GM23338 (cell line): ENCODE measurements at regions not wholly inside any gene's neighbourhood (a gene's known extent, or its start where the extent isn't known, plus 50 kb on each side); places are given as distances from the start of the nearest gene placed in this dataset.

Source experiments
- ATAC-seq: fragments of 200-7000 bp; cut with Tn5 transposase; 3 replicates; pipeline ENCODE4 v1.9.1; 2020
- DNase-seq: peaks from one replicate; pipeline ENCODE4 v3.0.0-alpha.2; 2015; ENCODE audit warnings: low spot score
- H2AFZ ChIP-seq: fragments of 200-600 bp; sonication (generic); 2 replicates; pipeline ENCODE4 v1.8.0; 2016; ENCODE audit warnings: antibody characterized with exemption, mild to moderate bottlenecking, moderate library complexity
- H3F3A ChIP-seq: fragments of 200-600 bp; sonication (generic); replicated peaks from 2 replicates; pipeline ENCODE4 v1.8.0; 2017; ENCODE audit warnings: antibody characterized with exemption, mixed run types, low read depth
- H3K27ac ChIP-seq: fragments of 200-600 bp; sonication (generic); 2 replicates; pipeline ENCODE4 v1.6.1; 2016; ENCODE audit warnings: low read depth
- H3K27me3 ChIP-seq: fragments of 200-600 bp; sonication (generic); 2 replicates; pipeline ENCODE4 v1.8.0; 2016; ENCODE audit warnings: mild to moderate bottlenecking, mixed run types, moderate library complexity; ENCODE audit not compliant: insufficient read depth
- H3K36me3 ChIP-seq: fragments of 200-600 bp; sonication (generic); 2 replicates; pipeline ENCODE4 v1.8.0; 2016; ENCODE audit warnings: mild to moderate bottlenecking; ENCODE audit not compliant: insufficient read depth
- H3K4me1 ChIP-seq: fragments of 200-600 bp; sonication (generic); 2 replicates; pipeline ENCODE4 v1.8.0; 2016; ENCODE audit warnings: mild to moderate bottlenecking, moderate library complexity; ENCODE audit not compliant: insufficient read depth
- H3K4me2 ChIP-seq: fragments of 200-600 bp; sonication (generic); 2 replicates; pipeline ENCODE4 v1.7.1; 2017; ENCODE audit warnings: mixed run types
- H3K4me3 ChIP-seq: fragments of 200-600 bp; sonication (generic); 2 replicates; pipeline ENCODE4 v1.6.1; 2016; ENCODE audit warnings: mixed run types
- H3K79me2 ChIP-seq: fragments of 200-600 bp; sonication (generic); replicated peaks from 2 replicates; pipeline ENCODE4 v1.8.0; 2017; ENCODE audit warnings: mild to moderate bottlenecking; ENCODE audit not compliant: insufficient read depth
- H3K9me2 ChIP-seq: fragments of 200-600 bp; sonication (generic); 2 replicates; pipeline ENCODE4 v1.8.0; 2017; ENCODE audit not compliant: insufficient read depth
- H4K20me1 ChIP-seq: fragments of 200-600 bp; sonication (generic); replicated peaks from 2 replicates; pipeline ENCODE4 v1.8.0; 2017; ENCODE audit warnings: mild to moderate bottlenecking; ENCODE audit not compliant: insufficient read depth
- H3K27ac Mint-ChIP-seq: 2 replicates; pipeline ENCODE4 v1.8.0; 2020; ENCODE audit warnings: inconsistent platforms, mild to moderate bottlenecking, moderate library complexity, mixed read lengths
- H3K27me3 Mint-ChIP-seq: 3 replicates; pipeline ENCODE4 v1.8.0; 2022; ENCODE audit warnings: low read depth, mild to moderate bottlenecking, moderate library complexity, mixed read lengths, inconsistent platforms; ENCODE audit not compliant: insufficient read depth, poor library complexity
- H3K36me3 Mint-ChIP-seq: 3 replicates; pipeline ENCODE4 v1.8.0; 2021; ENCODE audit warnings: low read depth, mild to moderate bottlenecking, inconsistent platforms, moderate library complexity, mixed read lengths
- H3K4me1 Mint-ChIP-seq: 3 replicates; pipeline ENCODE4 v1.8.0; 2020; ENCODE audit warnings: mild to moderate bottlenecking, inconsistent platforms, mixed read lengths
- H3K4me3 Mint-ChIP-seq: 3 replicates; pipeline ENCODE4 v1.8.0; 2021; ENCODE audit warnings: moderate library complexity, mild to moderate bottlenecking, inconsistent platforms, mixed read lengths
- H3K9me3 Mint-ChIP-seq: 3 replicates; pipeline ENCODE4 v1.8.0; 2020; ENCODE audit warnings: moderate library complexity, mild to moderate bottlenecking, inconsistent platforms, mixed read lengths
- CREB1 ChIP-seq: fragments of 250-450 bp; sonication (Bioruptor Pico); IDR thresholded peaks from 2 replicates; pipeline ENCODE4 v1.5.0; 2020; ENCODE audit warnings: low read depth, mild to moderate bottlenecking, moderate library complexity
- EZH2phosphoT487 ChIP-seq: fragments of 200-600 bp; sonication (generic); IDR thresholded peaks from one replicate; pipeline ENCODE4 v1.8.1; 2018; ENCODE audit warnings: antibody characterized with exemption; ENCODE audit not compliant: unreplicated experiment
- JUNB ChIP-seq: IDR thresholded peaks from one replicate; pipeline ENCODE4 v1.6.1; 2016; ENCODE audit warnings: antibody characterized with exemption; ENCODE audit not compliant: unreplicated experiment
- NANOG ChIP-seq: IDR thresholded peaks from 2 replicates; pipeline ENCODE4 v1.6.1; 2016; ENCODE audit warnings: antibody characterized with exemption, borderline replicate concordance
- POLR2AphosphoS5 ChIP-seq: IDR thresholded peaks from 2 replicates; pipeline ENCODE4 v1.6.1; 2016; ENCODE audit warnings: antibody characterized with exemption, low read depth
- STAT1 ChIP-seq: IDR thresholded peaks from one replicate; pipeline ENCODE4 v1.6.1; 2016; ENCODE audit warnings: antibody characterized with exemption; ENCODE audit not compliant: unreplicated experiment
- ZNF114 ChIP-seq: fragments of 250-450 bp; sonication (Bioruptor Pico); IDR thresholded peaks from 2 replicates; pipeline ENCODE4 v1.5.0; 2020; ENCODE audit warnings: mild to moderate bottlenecking, moderate library complexity
- ZNF331 ChIP-seq: fragments of 250-450 bp; sonication (Bioruptor Pico); IDR thresholded peaks from 2 replicates; pipeline ENCODE4 v1.5.0; 2020; ENCODE audit warnings: low read depth, mild to moderate bottlenecking, moderate library complexity
- TF ChIP-seq, protein P1 (sequence below), 2 experiments: fragments of 200-600 bp in 1 of 2; sonication (generic) in 1 of 2; conservative IDR thresholded peaks; 2 replicates each; pipeline versions ENCODE4 v1.5.1 to v1.6.1; 2016 to 2017; ENCODE audit warnings: antibody characterized with exemption in 2 of 2, low read depth in 2 of 2, mild to moderate bottlenecking in 2 of 2, moderate library complexity in 1 of 2
- TF ChIP-seq, protein P2 (sequence below): IDR thresholded peaks from 2 replicates; pipeline ENCODE4 v1.6.1; 2016; ENCODE audit warnings: antibody characterized with exemption
- TF ChIP-seq, protein P3 (sequence below): IDR thresholded peaks from one replicate; pipeline ENCODE4 v1.6.1; 2018; ENCODE audit warnings: antibody characterized with exemption; ENCODE audit not compliant: unreplicated experiment
- TF ChIP-seq, protein P4 (sequence below): fragments of 250-450 bp; sonication (Bioruptor Pico); IDR thresholded peaks from 2 replicates; pipeline ENCODE4 v1.5.0; 2020; ENCODE audit warnings: mild to moderate bottlenecking, moderate library complexity

DNA sequence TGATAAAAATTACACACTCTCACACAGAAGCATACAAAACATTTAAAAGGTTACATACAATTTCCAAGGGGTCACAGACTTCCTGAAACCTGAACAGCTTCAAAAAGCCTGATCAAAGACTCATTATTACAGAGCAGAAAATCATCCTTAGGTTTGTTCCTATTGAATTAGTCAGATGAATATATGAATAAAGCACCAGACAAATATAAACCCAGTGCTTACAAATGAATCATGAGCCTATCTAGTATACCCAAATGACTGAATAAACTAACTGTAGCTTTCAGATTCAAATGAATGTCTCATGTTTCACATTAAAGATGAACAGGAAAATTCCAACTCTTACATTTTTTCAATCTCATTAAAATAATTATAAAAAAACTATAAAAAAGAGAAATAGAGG, 550.3 kb downstream of the SUCLG1 start:
- Histone ChIP-seq H3K4me1 (no peaks in the 10 kb centered on the region), H3K27me3 (no peaks in the 10 kb centered on the region), H3K4me3 (no peak overlapping the region), H3F3A (no peaks in the 10 kb centered on the region), H4K20me1 (no peaks in the 10 kb centered on the region), H3K4me2 (no peak overlapping the region), H3K36me3 (no peaks in the 10 kb centered on the region; the same call in 1 of the 2 replicates), H3K9me2 (no peaks in the 10 kb centered on the region), H3K79me2 (no peaks in the 10 kb centered on the region), H2AFZ (no peak overlapping the region), H3K27ac (no peak overlapping the region)
- Mint-ChIP-seq H3K9me3 (peaks cover 11% of the 10 kb centered on the region; the same call in 2 of the 3 replicates), H3K4me1 (no peaks in the 10 kb centered on the region), H3K27ac (no peak overlapping the region), H3K27me3 (peaks cover 3% of the 10 kb centered on the region), H3K36me3 (peaks cover 12% of the 10 kb centered on the region; the same call in 2 of the 3 replicates), H3K4me3 (no peak overlapping the region)
- no peak for TF ChIP-seq POLR2AphosphoS5
- TF ChIP-seq, protein P1, sequence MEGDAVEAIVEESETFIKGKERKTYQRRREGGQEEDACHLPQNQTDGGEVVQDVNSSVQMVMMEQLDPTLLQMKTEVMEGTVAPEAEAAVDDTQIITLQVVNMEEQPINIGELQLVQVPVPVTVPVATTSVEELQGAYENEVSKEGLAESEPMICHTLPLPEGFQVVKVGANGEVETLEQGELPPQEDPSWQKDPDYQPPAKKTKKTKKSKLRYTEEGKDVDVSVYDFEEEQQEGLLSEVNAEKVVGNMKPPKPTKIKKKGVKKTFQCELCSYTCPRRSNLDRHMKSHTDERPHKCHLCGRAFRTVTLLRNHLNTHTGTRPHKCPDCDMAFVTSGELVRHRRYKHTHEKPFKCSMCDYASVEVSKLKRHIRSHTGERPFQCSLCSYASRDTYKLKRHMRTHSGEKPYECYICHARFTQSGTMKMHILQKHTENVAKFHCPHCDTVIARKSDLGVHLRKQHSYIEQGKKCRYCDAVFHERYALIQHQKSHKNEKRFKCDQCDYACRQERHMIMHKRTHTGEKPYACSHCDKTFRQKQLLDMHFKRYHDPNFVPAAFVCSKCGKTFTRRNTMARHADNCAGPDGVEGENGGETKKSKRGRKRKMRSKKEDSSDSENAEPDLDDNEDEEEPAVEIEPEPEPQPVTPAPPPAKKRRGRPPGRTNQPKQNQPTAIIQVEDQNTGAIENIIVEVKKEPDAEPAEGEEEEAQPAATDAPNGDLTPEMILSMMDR (conservative IDR thresholded peaks at IDR 0.05; ENCODE audit: low read depth in 2 of 2) = no peak
- no peak for TF ChIP-seq NANOG
- TF ChIP-seq, protein P2, sequence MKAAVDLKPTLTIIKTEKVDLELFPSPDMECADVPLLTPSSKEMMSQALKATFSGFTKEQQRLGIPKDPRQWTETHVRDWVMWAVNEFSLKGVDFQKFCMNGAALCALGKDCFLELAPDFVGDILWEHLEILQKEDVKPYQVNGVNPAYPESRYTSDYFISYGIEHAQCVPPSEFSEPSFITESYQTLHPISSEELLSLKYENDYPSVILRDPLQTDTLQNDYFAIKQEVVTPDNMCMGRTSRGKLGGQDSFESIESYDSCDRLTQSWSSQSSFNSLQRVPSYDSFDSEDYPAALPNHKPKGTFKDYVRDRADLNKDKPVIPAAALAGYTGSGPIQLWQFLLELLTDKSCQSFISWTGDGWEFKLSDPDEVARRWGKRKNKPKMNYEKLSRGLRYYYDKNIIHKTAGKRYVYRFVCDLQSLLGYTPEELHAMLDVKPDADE = no peak
- TF ChIP-seq JUNB = no peak
- TF ChIP-seq, protein P3, sequence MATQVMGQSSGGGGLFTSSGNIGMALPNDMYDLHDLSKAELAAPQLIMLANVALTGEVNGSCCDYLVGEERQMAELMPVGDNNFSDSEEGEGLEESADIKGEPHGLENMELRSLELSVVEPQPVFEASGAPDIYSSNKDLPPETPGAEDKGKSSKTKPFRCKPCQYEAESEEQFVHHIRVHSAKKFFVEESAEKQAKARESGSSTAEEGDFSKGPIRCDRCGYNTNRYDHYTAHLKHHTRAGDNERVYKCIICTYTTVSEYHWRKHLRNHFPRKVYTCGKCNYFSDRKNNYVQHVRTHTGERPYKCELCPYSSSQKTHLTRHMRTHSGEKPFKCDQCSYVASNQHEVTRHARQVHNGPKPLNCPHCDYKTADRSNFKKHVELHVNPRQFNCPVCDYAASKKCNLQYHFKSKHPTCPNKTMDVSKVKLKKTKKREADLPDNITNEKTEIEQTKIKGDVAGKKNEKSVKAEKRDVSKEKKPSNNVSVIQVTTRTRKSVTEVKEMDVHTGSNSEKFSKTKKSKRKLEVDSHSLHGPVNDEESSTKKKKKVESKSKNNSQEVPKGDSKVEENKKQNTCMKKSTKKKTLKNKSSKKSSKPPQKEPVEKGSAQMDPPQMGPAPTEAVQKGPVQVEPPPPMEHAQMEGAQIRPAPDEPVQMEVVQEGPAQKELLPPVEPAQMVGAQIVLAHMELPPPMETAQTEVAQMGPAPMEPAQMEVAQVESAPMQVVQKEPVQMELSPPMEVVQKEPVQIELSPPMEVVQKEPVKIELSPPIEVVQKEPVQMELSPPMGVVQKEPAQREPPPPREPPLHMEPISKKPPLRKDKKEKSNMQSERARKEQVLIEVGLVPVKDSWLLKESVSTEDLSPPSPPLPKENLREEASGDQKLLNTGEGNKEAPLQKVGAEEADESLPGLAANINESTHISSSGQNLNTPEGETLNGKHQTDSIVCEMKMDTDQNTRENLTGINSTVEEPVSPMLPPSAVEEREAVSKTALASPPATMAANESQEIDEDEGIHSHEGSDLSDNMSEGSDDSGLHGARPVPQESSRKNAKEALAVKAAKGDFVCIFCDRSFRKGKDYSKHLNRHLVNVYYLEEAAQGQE = no peak
- TF ChIP-seq ZNF331 = no peak
- TF ChIP-seq CREB1 (CRISPR knock-in tag) = no peak
- TF ChIP-seq STAT1 = no peak
- TF ChIP-seq, protein P4, sequence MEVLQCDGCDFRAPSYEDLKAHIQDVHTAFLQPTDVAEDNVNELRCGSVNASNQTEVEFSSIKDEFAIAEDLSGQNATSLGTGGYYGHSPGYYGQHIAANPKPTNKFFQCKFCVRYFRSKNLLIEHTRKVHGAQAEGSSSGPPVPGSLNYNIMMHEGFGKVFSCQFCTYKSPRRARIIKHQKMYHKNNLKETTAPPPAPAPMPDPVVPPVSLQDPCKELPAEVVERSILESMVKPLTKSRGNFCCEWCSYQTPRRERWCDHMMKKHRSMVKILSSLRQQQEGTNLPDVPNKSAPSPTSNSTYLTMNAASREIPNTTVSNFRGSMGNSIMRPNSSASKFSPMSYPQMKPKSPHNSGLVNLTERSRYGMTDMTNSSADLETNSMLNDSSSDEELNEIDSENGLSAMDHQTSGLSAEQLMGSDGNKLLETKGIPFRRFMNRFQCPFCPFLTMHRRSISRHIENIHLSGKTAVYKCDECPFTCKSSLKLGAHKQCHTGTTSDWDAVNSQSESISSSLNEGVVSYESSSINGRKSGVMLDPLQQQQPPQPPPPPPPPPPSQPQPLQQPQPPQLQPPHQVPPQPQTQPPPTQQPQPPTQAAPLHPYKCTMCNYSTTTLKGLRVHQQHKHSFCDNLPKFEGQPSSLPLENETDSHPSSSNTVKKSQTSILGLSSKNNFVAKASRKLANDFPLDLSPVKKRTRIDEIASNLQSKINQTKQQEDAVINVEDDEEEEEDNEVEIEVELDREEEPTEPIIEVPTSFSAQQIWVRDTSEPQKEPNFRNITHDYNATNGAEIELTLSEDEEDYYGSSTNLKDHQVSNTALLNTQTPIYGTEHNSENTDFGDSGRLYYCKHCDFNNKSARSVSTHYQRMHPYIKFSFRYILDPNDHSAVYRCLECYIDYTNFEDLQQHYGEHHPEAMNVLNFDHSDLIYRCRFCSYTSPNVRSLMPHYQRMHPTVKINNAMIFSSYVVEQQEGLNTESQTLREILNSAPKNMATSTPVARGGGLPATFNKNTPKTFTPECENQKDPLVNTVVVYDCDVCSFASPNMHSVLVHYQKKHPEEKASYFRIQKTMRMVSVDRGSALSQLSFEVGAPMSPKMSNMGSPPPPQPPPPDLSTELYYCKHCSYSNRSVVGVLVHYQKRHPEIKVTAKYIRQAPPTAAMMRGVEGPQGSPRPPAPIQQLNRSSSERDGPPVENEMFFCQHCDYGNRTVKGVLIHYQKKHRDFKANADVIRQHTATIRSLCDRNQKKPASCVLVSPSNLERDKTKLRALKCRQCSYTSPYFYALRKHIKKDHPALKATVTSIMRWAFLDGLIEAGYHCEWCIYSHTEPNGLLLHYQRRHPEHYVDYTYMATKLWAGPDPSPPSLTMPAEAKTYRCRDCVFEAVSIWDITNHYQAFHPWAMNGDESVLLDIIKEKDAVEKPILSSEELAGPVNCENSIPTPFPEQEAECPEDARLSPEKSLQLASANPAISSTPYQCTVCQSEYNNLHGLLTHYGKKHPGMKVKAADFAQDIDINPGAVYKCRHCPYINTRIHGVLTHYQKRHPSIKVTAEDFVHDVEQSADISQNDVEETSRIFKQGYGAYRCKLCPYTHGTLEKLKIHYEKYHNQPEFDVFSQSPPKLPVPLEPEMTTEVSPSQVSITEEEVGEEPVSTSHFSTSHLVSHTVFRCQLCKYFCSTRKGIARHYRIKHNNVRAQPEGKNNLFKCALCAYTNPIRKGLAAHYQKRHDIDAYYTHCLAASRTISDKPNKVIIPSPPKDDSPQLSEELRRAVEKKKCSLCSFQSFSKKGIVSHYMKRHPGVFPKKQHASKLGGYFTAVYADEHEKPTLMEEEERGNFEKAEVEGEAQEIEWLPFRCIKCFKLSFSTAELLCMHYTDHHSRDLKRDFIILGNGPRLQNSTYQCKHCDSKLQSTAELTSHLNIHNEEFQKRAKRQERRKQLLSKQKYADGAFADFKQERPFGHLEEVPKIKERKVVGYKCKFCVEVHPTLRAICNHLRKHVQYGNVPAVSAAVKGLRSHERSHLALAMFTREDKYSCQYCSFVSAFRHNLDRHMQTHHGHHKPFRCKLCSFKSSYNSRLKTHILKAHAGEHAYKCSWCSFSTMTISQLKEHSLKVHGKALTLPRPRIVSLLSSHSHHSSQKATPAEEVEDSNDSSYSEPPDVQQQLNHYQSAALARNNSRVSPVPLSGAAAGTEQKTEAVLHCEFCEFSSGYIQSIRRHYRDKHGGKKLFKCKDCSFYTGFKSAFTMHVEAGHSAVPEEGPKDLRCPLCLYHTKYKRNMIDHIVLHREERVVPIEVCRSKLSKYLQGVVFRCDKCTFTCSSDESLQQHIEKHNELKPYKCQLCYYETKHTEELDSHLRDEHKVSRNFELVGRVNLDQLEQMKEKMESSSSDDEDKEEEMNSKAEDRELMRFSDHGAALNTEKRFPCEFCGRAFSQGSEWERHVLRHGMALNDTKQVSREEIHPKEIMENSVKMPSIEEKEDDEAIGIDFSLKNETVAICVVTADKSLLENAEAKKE (CRISPR knock-in tag) = no peak
- TF ChIP-seq ZNF114 (CRISPR knock-in tag) = no peak
- no peak for TF ChIP-seq EZH2phosphoT487
- no peak for ATAC-seq
- DNase-seq = no peak
